ENCODE measurements at regions not wholly inside any gene's neighbourhood (a gene's known extent, or its start where the extent isn't known, plus 50 kb on each side); places are given as distances from the start of the nearest gene placed in this dataset.

- H3K4me1 ChIP-seq: no peaks in the 10 kb centered on the region
- 89 to 90% methylated on average over 13 of the region's 13 CpGs for WGBS, 2 donors
- no peak for ATAC-seq
- no peak overlapping the region for H3K4me3 ChIP-seq
- H3K27me3 ChIP-seq: no peaks in the 10 kb centered on the region
- intact Hi-C loops (cut with DNase I): no loop called here
- H3K9me3 ChIP-seq: no peaks in the 10 kb centered on the region
- DNase-seq: no peak
- TF ChIP-seq, protein P1, sequence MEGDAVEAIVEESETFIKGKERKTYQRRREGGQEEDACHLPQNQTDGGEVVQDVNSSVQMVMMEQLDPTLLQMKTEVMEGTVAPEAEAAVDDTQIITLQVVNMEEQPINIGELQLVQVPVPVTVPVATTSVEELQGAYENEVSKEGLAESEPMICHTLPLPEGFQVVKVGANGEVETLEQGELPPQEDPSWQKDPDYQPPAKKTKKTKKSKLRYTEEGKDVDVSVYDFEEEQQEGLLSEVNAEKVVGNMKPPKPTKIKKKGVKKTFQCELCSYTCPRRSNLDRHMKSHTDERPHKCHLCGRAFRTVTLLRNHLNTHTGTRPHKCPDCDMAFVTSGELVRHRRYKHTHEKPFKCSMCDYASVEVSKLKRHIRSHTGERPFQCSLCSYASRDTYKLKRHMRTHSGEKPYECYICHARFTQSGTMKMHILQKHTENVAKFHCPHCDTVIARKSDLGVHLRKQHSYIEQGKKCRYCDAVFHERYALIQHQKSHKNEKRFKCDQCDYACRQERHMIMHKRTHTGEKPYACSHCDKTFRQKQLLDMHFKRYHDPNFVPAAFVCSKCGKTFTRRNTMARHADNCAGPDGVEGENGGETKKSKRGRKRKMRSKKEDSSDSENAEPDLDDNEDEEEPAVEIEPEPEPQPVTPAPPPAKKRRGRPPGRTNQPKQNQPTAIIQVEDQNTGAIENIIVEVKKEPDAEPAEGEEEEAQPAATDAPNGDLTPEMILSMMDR (IDR thresholded peaks at IDR 0.05): no peak
- H3K27ac ChIP-seq: no peak overlapping the region
- no peaks in the 10 kb centered on the region for H3K36me3 ChIP-seq
Observed at GRCh38 chr4:24337451-24338190, 246.7 kb downstream of the DHX15 start.

GRCh38 chr4:24335616-24336015 lies 248.7 kb downstream of the DHX15 start:
- Histone ChIP-seq H3K27ac (no peak overlapping the region), H3K4me3 (no peak overlapping the region), H3K9me3 (no peaks in the 10 kb centered on the region), H3K27me3 (no peaks in the 10 kb centered on the region), H3K4me1 (no peaks in the 10 kb centered on the region), H3K36me3 (no peaks in the 10 kb centered on the region)
- DNase-seq (no peak), ATAC-seq (no peak)
- WGBS, 2 donors: 94% methylated on average over 4 of the region's 4 CpGs
- intact Hi-C loops (cut with DNase I): no loop called here
- TF ChIP-seq, protein P1 (IDR thresholded peaks at IDR 0.05): no peak

GRCh38 chr4:24334906-24335305 lies 249.4 kb downstream of the DHX15 start:
- WGBS, 2 donors: 85% methylated on average over 3 of the region's 3 CpGs
- Histone ChIP-seq H3K36me3 (no peaks in the 10 kb centered on the region), H3K27ac (no peak overlapping the region), H3K27me3 (no peaks in the 10 kb centered on the region), H3K4me1 (no peaks in the 10 kb centered on the region), H3K4me3 (no peak overlapping the region), H3K9me3 (no peaks in the 10 kb centered on the region)
- DNase-seq (no peak), ATAC-seq (no peak)
- TF ChIP-seq, protein P1 (IDR thresholded peaks at IDR 0.05): no peak
- intact Hi-C loops (cut with DNase I): no loop called here

DNA sequence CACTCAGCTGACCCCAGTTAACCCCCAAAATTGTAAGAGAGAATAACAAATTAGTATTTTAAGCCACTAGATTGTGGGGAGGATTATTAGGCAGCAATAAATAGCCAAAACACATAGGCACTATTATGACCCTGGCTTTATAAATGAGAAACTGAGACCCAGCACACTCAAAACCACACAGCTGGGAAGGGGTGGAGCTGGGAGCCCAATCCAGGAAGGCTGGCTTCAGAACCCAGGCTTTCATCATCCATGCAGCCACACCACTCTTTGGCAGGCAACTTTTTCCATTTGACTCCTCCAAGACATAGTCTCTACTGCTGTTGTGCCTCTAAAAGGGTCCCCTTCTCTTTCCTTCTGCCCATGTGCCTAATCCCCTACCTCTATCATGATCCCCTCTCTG lies 253.8 kb downstream of the DHX15 start:
- H3K36me3 ChIP-seq: no peaks in the 10 kb centered on the region
- no peaks in the 10 kb centered on the region for H3K9me3 ChIP-seq
- H3K4me1 ChIP-seq: no peaks in the 10 kb centered on the region
- no peak overlapping the region for H3K4me3 ChIP-seq
- DNase-seq (no peak), ATAC-seq (peak in 2 of 8 donors; percentile 39 to 44)
- no peak overlapping the region for H3K27ac ChIP-seq
- no peaks in the 10 kb centered on the region for H3K27me3 ChIP-seq
- TF ChIP-seq, protein P1 (IDR thresholded peaks at IDR 0.05): no peak
- intact Hi-C loops (cut with DNase I): no loop called here
